HG02678 (cell line): ENCODE measurements at regions not wholly inside any gene's neighbourhood (a gene's known extent, or its start where the extent isn't known, plus 50 kb on each side); places are given as distances from the start of the nearest gene placed in this dataset.
"Not testable (repeated sequence)": the region's sequence is repeated elsewhere in the genome, so short reads cannot be mapped to it uniquely, and the experiment has no call there.

Experiments used
- ATAC-seq: cut with Tn5 transposase; IDR thresholded peaks from one replicate; pipeline ENCODE4 v1.9.1; 2021; ENCODE audit warnings: mild to moderate bottlenecking, moderate library complexity; ENCODE audit not compliant: unreplicated experiment

GRCh38 chr5:124521461-124522230, 224.8 kb downstream of the ZNF608 start:
- ATAC-seq, result no peak

- peak; percentile 81 for ATAC-seq
Observed at GRCh38 chr5:124519396-124519795, 227.0 kb downstream of the ZNF608 start.

- ATAC-seq, result no peak
Observed at GRCh38 chr5:124516567-124516966, 229.9 kb downstream of the ZNF608 start.

GRCh38 chr5:124515497-124516245, 230.8 kb downstream of the ZNF608 start:
- no peak for ATAC-seq

- ATAC-seq, result no peak
Observed at GRCh38 chr5:124514956-124515355, 231.5 kb downstream of the ZNF608 start.

- no peak for ATAC-seq
Observed at GRCh38 chr5:124512952-124513632, 233.3 kb downstream of the ZNF608 start.

GRCh38 chr5:124512236-124512635, 234.2 kb downstream of the ZNF608 start:
- no peak for ATAC-seq

- no peak for ATAC-seq
Observed at GRCh38 chr5:124511791-124512190, 234.6 kb downstream of the ZNF608 start.

GRCh38 chr5:124507688-124508087, 238.8 kb downstream of the ZNF608 start:
- ATAC-seq, result no peak

GRCh38 chr5:124504081-124504916, 242.1 kb downstream of the ZNF608 start:
- ATAC-seq, result peak; percentile 94

- ATAC-seq, result no peak
Observed at GRCh38 chr5:124502551-124502950, 243.9 kb downstream of the ZNF608 start.

- not testable (repeated sequence) for ATAC-seq
Observed at GRCh38 chr5:124499818-124500217, 246.6 kb downstream of the ZNF608 start.

GRCh38 chr5:124496968-124497367, 249.5 kb downstream of the ZNF608 start:
- ATAC-seq, result not testable (repeated sequence)

GRCh38 chr5:124494540-124495116, 251.8 kb downstream of the ZNF608 start:
- ATAC-seq, result no peak

GRCh38 chr5:124492444-124493224, 253.8 kb downstream of the ZNF608 start:
- no peak for ATAC-seq

- ATAC-seq, result not testable (repeated sequence)
Observed at GRCh38 chr5:124490315-124490714, 256.1 kb downstream of the ZNF608 start.

GRCh38 chr5:124481419-124481818, 265.0 kb downstream of the ZNF608 start:
- no peak for ATAC-seq

GRCh38 chr5:124480964-124481363, 265.5 kb downstream of the ZNF608 start:
- no peak for ATAC-seq

GRCh38 chr5:124480022-124480421, 266.4 kb downstream of the ZNF608 start:
- no peak for ATAC-seq

- no peak for ATAC-seq
Observed at GRCh38 chr5:124478264-124478663, 268.2 kb downstream of the ZNF608 start.
